SU-DHL-6 (cell line): ENCODE measurements at regions not wholly inside any gene's neighbourhood (a gene's known extent, or its start where the extent isn't known, plus 50 kb on each side); places are given as distances from the start of the nearest gene placed in this dataset.
"Not testable (repeated sequence)": the region's sequence is repeated elsewhere in the genome, so short reads cannot be mapped to it uniquely, and the experiment has no call there.

Experiments used
- CTCF ChIP-seq: fragments of 200-600 bp; sonication (generic); IDR thresholded peaks from one replicate; pipeline ENCODE4 v1.5.1; 2017; ENCODE audit warnings: antibody characterized with exemption, mild to moderate bottlenecking, low read length, moderate library complexity; ENCODE audit not compliant: insufficient read depth, poor library complexity, severe bottlenecking
- EZH2phosphoT487 ChIP-seq: fragments of 200-600 bp; sonication (generic), shearing (Covaris generic); conservative IDR thresholded peaks from 2 replicates; pipeline ENCODE4 v1.6.1; 2018; ENCODE audit warnings: mild to moderate bottlenecking, antibody characterized with exemption, low read length, moderate library complexity, mixed read lengths

GRCh38 chr9:129443515-129444164 is 177.3 kb downstream of the C9orf50 start:
- not testable (repeated sequence) for TF ChIP-seq CTCF, EZH2phosphoT487
